MM.1S (cell line): ENCODE measurements at regions not wholly inside any gene's neighbourhood (a gene's known extent, or its start where the extent isn't known, plus 50 kb on each side); places are given as distances from the start of the nearest gene placed in this dataset.

ENCODE experiments used
- DNase-seq: peaks from one replicate; pipeline ENCODE4 v3.0.0-alpha.2; 2015
- H2AFZ ChIP-seq: fragments of 300-600 bp; sonication (generic); 2 replicates; pipeline ENCODE4 v1.6.0; 2016; ENCODE audit warnings: antibody characterized with exemption, low read length
- H3F3A ChIP-seq: fragments of 300-600 bp; sonication (generic); 2 replicates; pipeline ENCODE4 v1.6.1; 2016; ENCODE audit warnings: mild to moderate bottlenecking, antibody characterized with exemption, low read length, moderate library complexity, mixed read lengths; ENCODE audit not compliant: insufficient read depth
- H3K27ac ChIP-seq: fragments of 300-600 bp; sonication (generic); 2 replicates; pipeline ENCODE4 v1.5.1; 2016; ENCODE audit warnings: mild to moderate bottlenecking, low read length
- H3K27me3 ChIP-seq: fragments of 300-600 bp; sonication (generic); replicated peaks from 2 replicates; pipeline ENCODE4 v1.6.0; 2016; ENCODE audit warnings: low read length; ENCODE audit not compliant: insufficient read depth
- H3K36me3 ChIP-seq: fragments of 300-600 bp; sonication (generic); replicated peaks from 2 replicates; pipeline ENCODE4 v1.6.1; 2016; ENCODE audit warnings: mild to moderate bottlenecking, low read length, mixed read lengths; ENCODE audit not compliant: insufficient read depth
- H3K4me1 ChIP-seq: fragments of 300-600 bp; sonication (generic); 2 replicates; pipeline ENCODE4 v1.6.1; 2016; ENCODE audit warnings: low read length, mixed read lengths
- H3K4me2 ChIP-seq: fragments of 300-600 bp; sonication (generic); 2 replicates; pipeline ENCODE4 v1.6.0; 2016; ENCODE audit warnings: low read depth, low read length
- H3K4me3 ChIP-seq: fragments of 300-600 bp; sonication (generic); 2 replicates; pipeline ENCODE4 v1.5.1; 2016; ENCODE audit warnings: low read length, mixed read lengths
- H3K79me2 ChIP-seq: fragments of 300-600 bp; sonication (generic); 2 replicates; pipeline ENCODE4 v1.6.1; 2016; ENCODE audit warnings: mixed run types, low read length, mixed read lengths
- H3K9ac ChIP-seq: fragments of 300-600 bp; sonication (generic); 2 replicates; pipeline ENCODE4 v1.6.1; 2016; ENCODE audit warnings: low read length, mixed read lengths
- H3K9me2 ChIP-seq: fragments of 300-600 bp; sonication (generic); replicated peaks from 2 replicates; pipeline ENCODE4 v1.6.1; 2016; ENCODE audit warnings: mild to moderate bottlenecking, low read length, mixed read lengths; ENCODE audit not compliant: insufficient read depth
- H3K9me3 ChIP-seq: fragments of 300-600 bp; sonication (generic); replicated peaks from 2 replicates; pipeline ENCODE4 v1.6.1; 2016; ENCODE audit warnings: mild to moderate bottlenecking, low read length, mixed read lengths; ENCODE audit not compliant: insufficient read depth
- H4K20me1 ChIP-seq: fragments of 300-600 bp; sonication (generic); 2 replicates; pipeline ENCODE4 v1.6.1; 2016; ENCODE audit warnings: mild to moderate bottlenecking, low read length, moderate library complexity, mixed read lengths; ENCODE audit not compliant: insufficient read depth
- CTCF ChIP-seq: fragments of 300-600 bp; sonication (generic); IDR thresholded peaks from 2 replicates; pipeline ENCODE4 v1.5.1; 2016; ENCODE audit warnings: antibody characterized with exemption, low read length, mixed read lengths
- EZH2 ChIP-seq: fragments of 300-600 bp; sonication (generic); optimal IDR thresholded peaks from 2 replicates; pipeline ENCODE3; 2017; ENCODE audit warnings: low read depth, mild to moderate bottlenecking, antibody characterized with exemption, low read length, mixed read lengths
- EZH2phosphoT487 ChIP-seq: fragments of 300-600 bp; sonication (generic); IDR thresholded peaks from 2 replicates; pipeline ENCODE4 v1.6.1; 2018; ENCODE audit warnings: antibody characterized with exemption, low read length

DNA sequence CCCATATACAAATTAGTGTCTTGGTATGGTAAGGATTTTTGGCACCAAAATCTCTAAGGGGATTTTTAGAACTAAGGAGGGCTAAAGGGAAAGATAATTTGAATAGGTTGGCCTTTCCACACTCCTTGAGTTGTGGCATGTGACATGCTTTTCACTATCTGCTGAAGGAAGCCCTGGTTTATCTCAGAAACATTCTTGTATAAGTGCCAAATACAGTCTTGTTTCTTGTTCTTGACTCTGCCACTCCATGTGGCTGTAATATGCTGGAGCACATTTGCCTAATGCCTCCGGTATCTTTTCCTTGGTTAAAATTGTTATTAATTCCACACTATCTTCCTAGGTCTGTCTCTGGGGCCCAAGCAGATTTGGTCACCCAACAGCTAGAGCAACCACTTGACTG is 457.0 kb downstream of the USP25 start:
- no peaks in the 10 kb centered on the region for H3K9me2 ChIP-seq
- H3K36me3 ChIP-seq: no peaks in the 10 kb centered on the region
- H2AFZ ChIP-seq: no peak overlapping the region
- H3K4me2 ChIP-seq: no peak overlapping the region
- H3K9ac ChIP-seq: no peak overlapping the region
- H3F3A ChIP-seq: no peaks in the 10 kb centered on the region
- TF ChIP-seq EZH2phosphoT487: no peak
- TF ChIP-seq EZH2: no peak
- TF ChIP-seq CTCF: no peak
- no peak for DNase-seq
- no peak overlapping the region for H3K27ac ChIP-seq
- no peaks in the 10 kb centered on the region for H3K27me3 ChIP-seq
- H3K4me3 ChIP-seq: no peak overlapping the region
- no peaks in the 10 kb centered on the region for H3K79me2 ChIP-seq
- H3K9me3 ChIP-seq: no peaks in the 10 kb centered on the region
- H3K4me1 ChIP-seq: no peaks in the 10 kb centered on the region
- no peaks in the 10 kb centered on the region for H4K20me1 ChIP-seq

- no peak overlapping the region for H3K4me3 ChIP-seq
- no peak overlapping the region for H3K27ac ChIP-seq
- H3K9me2 ChIP-seq: no peaks in the 10 kb centered on the region
- H3F3A ChIP-seq: no peaks in the 10 kb centered on the region
- H3K36me3 ChIP-seq: no peaks in the 10 kb centered on the region
- H4K20me1 ChIP-seq: no peaks in the 10 kb centered on the region
- TF ChIP-seq EZH2 (no peak), CTCF (no peak), EZH2phosphoT487 (no peak)
- no peak overlapping the region for H3K4me2 ChIP-seq
- H3K79me2 ChIP-seq: no peaks in the 10 kb centered on the region
- no peaks in the 10 kb centered on the region for H3K9me3 ChIP-seq
- DNase-seq: no peak
- no peaks in the 10 kb centered on the region for H3K27me3 ChIP-seq
- H3K4me1 ChIP-seq: no peaks in the 10 kb centered on the region
- H2AFZ ChIP-seq: no peak overlapping the region
- H3K9ac ChIP-seq: no peak overlapping the region
Observed at GRCh38 chr21:16187603-16188301, 458.0 kb downstream of the USP25 start.

GRCh38 chr21:16192902-16193301 is 463.1 kb downstream of the USP25 start:
- H3K27ac ChIP-seq: no peak overlapping the region

More at GRCh38 chr21:16192902-16193301, 463.1 kb downstream of the USP25 start:
- no peak overlapping the region for H3K4me2 ChIP-seq
- no peak for DNase-seq
- 0 out of 2 replicates have a peak, but pooled peaks cover 6% of the 10 kb centered on the region for H3K79me2 ChIP-seq
- no peaks in the 10 kb centered on the region for H3K36me3 ChIP-seq
- H3F3A ChIP-seq: peaks cover 6% of the 10 kb centered on the region; the same call in 1 of the 2 replicates
- H3K4me3 ChIP-seq: no peak overlapping the region
- no peaks in the 10 kb centered on the region for H4K20me1 ChIP-seq
- H3K9me2 ChIP-seq: no peaks in the 10 kb centered on the region
- H3K4me1 ChIP-seq: peaks cover 5% of the 10 kb centered on the region; the same call in 1 of the 2 replicates
- no peak overlapping the region for H3K9ac ChIP-seq
- H3K9me3 ChIP-seq: no peaks in the 10 kb centered on the region
- no peaks in the 10 kb centered on the region for H3K27me3 ChIP-seq
- TF ChIP-seq EZH2: no peak
- TF ChIP-seq EZH2phosphoT487: no peak
- TF ChIP-seq CTCF: no peak
- no peak overlapping the region for H2AFZ ChIP-seq
